ENCODE measurements at regions not wholly inside any gene's neighbourhood (a gene's known extent, or its start where the extent isn't known, plus 50 kb on each side); places are given as distances from the start of the nearest gene placed in this dataset.

- no peak for DNase-seq
Measured at GRCh38 chr2:111676291-111676822, 207.6 kb downstream of the ANAPC1 start.

- DNase-seq: no peak
Measured at GRCh38 chr2:111678161-111678560, 205.8 kb downstream of the ANAPC1 start.

- DNase-seq: no peak
Measured at GRCh38 chr2:111678651-111679050, 205.3 kb downstream of the ANAPC1 start.

- no peak for DNase-seq
Measured at GRCh38 chr2:111679202-111679601, 204.8 kb downstream of the ANAPC1 start.

GRCh38 chr2:111684611-111685010 lies 199.4 kb downstream of the ANAPC1 start:
- no peak for DNase-seq

GRCh38 chr2:111685342-111685741 lies 198.7 kb downstream of the ANAPC1 start:
- no peak for DNase-seq

GRCh38 chr2:111686994-111687393 lies 197.0 kb downstream of the ANAPC1 start:
- DNase-seq: no peak

GRCh38 chr2:111687911-111688310 lies 196.1 kb downstream of the ANAPC1 start:
- no peak for DNase-seq

GRCh38 chr2:111688482-111688881 lies 195.5 kb downstream of the ANAPC1 start:
- DNase-seq: no peak

- DNase-seq: no peak
Measured at GRCh38 chr2:111689174-111689573, 194.8 kb downstream of the ANAPC1 start.

- no peak for DNase-seq
Measured at GRCh38 chr2:111689941-111690340, 194.1 kb downstream of the ANAPC1 start.

- DNase-seq: no peak
Measured at GRCh38 chr2:111691164-111691875, 192.7 kb downstream of the ANAPC1 start.

GRCh38 chr2:111692311-111692710 lies 191.7 kb downstream of the ANAPC1 start:
- DNase-seq: no peak

- no peak for DNase-seq
Measured at GRCh38 chr2:111694700-111695101, 189.3 kb downstream of the ANAPC1 start.

GRCh38 chr2:111695441-111696007 lies 188.5 kb downstream of the ANAPC1 start:
- DNase-seq: no peak

GRCh38 chr2:111696226-111696625 lies 187.8 kb downstream of the ANAPC1 start:
- DNase-seq: no peak

- DNase-seq: no peak
Measured at GRCh38 chr2:111697560-111697959, 186.4 kb downstream of the ANAPC1 start.

GRCh38 chr2:111698089-111698488 lies 185.9 kb downstream of the ANAPC1 start:
- no peak for DNase-seq

GRCh38 chr2:111698743-111699554 lies 185.0 kb downstream of the ANAPC1 start:
- peak; percentile 29 for DNase-seq

- no peak for DNase-seq
Measured at GRCh38 chr2:111701266-111701665, 182.7 kb downstream of the ANAPC1 start.

- DNase-seq: no peak
Measured at GRCh38 chr2:111701798-111702118, 182.2 kb downstream of the ANAPC1 start.

- peak; percentile 51 for DNase-seq
Measured at GRCh38 chr2:111702119-111702803, 181.7 kb downstream of the ANAPC1 start.

GRCh38 chr2:111702804-111703196 lies 181.2 kb downstream of the ANAPC1 start:
- no peak for DNase-seq

Measured in stimulated activated CD4-positive, alpha-beta T cell treated with anti-CD3 and anti-CD28 coated beads, Interleukin-12 subunit alpha, Interleukin-12 subunit beta, amount 100 ng/mL, for 4 hours (primary cell).